ENCODE measurements at regions not wholly inside any gene's neighbourhood (a gene's known extent, or its start where the extent isn't known, plus 50 kb on each side); places are given as distances from the start of the nearest gene placed in this dataset.
"Not testable (repeated sequence)": the region's sequence is repeated elsewhere in the genome, so short reads cannot be mapped to it uniquely, and the experiment has no call there.

DNA sequence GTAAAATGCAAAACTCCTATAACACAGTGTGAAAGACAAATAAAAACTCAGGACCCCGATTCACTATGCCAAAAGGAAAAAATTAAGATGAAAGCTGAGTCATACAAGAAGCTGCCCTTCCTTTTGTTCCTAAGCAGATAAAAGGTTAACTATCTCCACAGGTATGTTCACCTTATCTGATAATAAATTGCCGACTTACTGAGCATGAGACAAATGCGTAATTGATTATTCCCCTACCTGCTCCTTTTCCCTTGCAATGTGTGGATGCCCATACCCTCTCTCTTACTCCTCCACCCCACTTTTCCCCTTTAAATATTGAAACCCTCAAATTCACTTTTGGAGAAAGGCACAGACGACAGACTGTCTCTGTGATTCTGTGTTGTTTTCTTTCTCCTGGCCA is 148.6 kb upstream of the TMEM260 start:
- TF ChIP-seq, protein P1, sequence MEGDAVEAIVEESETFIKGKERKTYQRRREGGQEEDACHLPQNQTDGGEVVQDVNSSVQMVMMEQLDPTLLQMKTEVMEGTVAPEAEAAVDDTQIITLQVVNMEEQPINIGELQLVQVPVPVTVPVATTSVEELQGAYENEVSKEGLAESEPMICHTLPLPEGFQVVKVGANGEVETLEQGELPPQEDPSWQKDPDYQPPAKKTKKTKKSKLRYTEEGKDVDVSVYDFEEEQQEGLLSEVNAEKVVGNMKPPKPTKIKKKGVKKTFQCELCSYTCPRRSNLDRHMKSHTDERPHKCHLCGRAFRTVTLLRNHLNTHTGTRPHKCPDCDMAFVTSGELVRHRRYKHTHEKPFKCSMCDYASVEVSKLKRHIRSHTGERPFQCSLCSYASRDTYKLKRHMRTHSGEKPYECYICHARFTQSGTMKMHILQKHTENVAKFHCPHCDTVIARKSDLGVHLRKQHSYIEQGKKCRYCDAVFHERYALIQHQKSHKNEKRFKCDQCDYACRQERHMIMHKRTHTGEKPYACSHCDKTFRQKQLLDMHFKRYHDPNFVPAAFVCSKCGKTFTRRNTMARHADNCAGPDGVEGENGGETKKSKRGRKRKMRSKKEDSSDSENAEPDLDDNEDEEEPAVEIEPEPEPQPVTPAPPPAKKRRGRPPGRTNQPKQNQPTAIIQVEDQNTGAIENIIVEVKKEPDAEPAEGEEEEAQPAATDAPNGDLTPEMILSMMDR (IDR thresholded peaks at IDR 0.05; ENCODE audit: borderline replicate concordance, extremely low read depth, insufficient read depth) = no peak

DNA sequence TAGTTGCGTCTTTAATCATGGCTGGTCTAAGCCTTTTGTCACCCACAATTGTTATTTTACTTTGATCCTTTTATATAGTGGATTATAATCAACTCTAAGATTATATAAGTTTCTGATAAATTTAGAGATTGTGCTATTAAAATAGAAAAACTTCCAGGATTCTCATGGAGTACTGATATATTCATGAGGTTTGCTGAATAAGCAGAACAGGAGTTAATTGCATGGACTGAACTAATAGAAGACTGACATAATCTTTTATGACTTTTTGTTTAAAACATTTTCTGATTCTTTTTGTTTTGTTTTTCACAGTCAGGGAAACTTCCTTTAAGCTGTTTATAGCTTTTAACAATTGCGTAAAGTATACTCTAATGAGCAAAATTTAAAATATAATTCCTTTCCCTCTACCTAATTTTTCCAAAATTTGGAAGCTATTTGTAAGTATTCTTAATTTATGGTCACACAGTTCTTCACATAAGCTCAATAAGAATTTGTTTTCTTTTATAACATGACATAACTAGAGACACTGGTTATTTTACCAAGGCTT is 129.9 kb upstream of the TMEM260 start:
- intact Hi-C loops (cut with DNase I) = no loop called here
- H3K4me1 ChIP-seq (ENCODE audit: control insufficient read depth in 2 of 3, insufficient read depth in 2 of 3, low read depth in 1 of 3, low read length in 3 of 3) = no peaks in the 10 kb centered on the region
- no peak overlapping the region for H3K27ac ChIP-seq (ENCODE audit: low read depth in 2 of 2, low read length in 2 of 2)
- no peaks in the 10 kb centered on the region for H3K9me3 ChIP-seq (ENCODE audit: control insufficient read depth in 2 of 3, insufficient read depth in 1 of 3, low read length in 3 of 3)
- H3K4me3 ChIP-seq (ENCODE audit: low read length in 3 of 3) = no peak overlapping the region
- no peak for DNase-seq
- no peak overlapping the region for H3K9ac ChIP-seq (ENCODE audit: low read length in 3 of 3)
- no peak for FAIRE-seq
- TF ChIP-seq, protein P1 (IDR thresholded peaks at IDR 0.05; ENCODE audit: borderline replicate concordance, extremely low read depth, insufficient read depth) = no peak
- H3K36me3 ChIP-seq (ENCODE audit: control insufficient read depth in 2 of 3, insufficient read depth in 3 of 3, low read length in 3 of 3) = no peaks in the 10 kb centered on the region
- H3K27me3 ChIP-seq (ENCODE audit: control insufficient read depth, insufficient read depth, low read length) = no peaks in the 10 kb centered on the region

More for the DNA sequence above, 148.6 kb upstream of the TMEM260 start:
- Histone ChIP-seq H3K27me3 (ENCODE audit: control insufficient read depth, insufficient read depth, low read length) (no peaks in the 10 kb centered on the region), H3K4me3 (ENCODE audit: low read length in 3 of 3) (no peak overlapping the region), H3K27ac (ENCODE audit: low read depth in 2 of 2, low read length in 2 of 2) (no peak overlapping the region), H3K4me1 (ENCODE audit: control insufficient read depth in 2 of 3, insufficient read depth in 2 of 3, low read depth in 1 of 3, low read length in 3 of 3) (no peaks in the 10 kb centered on the region), H3K36me3 (ENCODE audit: control insufficient read depth in 2 of 3, insufficient read depth in 3 of 3, low read length in 3 of 3) (no peaks in the 10 kb centered on the region), H3K9me3 (ENCODE audit: control insufficient read depth in 2 of 3, insufficient read depth in 1 of 3, low read length in 3 of 3) (no peaks in the 10 kb centered on the region), H3K9ac (ENCODE audit: low read length in 3 of 3) (no peak overlapping the region)
- FAIRE-seq (no peak), DNase-seq (no peak)
- intact Hi-C loops (cut with DNase I) = no loop called here

DNA sequence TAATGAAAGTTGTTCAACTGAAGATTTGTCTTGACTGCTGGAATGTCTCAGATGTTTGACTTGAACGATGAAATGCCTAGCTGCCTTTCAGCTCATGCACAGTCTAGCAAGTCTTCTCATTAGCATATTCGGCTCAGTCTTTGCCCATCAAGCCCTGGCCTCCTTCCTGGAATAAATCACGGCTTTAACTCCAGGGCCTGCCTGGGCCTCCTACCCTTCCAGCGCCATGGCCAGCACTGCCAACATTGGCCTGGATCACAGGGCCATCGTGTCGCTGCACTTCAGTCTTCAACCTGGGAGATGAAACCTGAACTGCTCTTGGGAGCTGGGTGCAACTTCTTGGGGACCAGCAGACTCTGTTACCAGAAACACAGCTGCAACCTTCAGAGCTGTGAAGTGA is 126.7 kb upstream of the TMEM260 start:
- H3K36me3 ChIP-seq (ENCODE audit: control insufficient read depth in 2 of 3, insufficient read depth in 3 of 3, low read length in 3 of 3) = no peaks in the 10 kb centered on the region
- TF ChIP-seq, protein P1 (IDR thresholded peaks at IDR 0.05; ENCODE audit: borderline replicate concordance, extremely low read depth, insufficient read depth) = no peak
- intact Hi-C loops (cut with DNase I) = no loop called here

DNA sequence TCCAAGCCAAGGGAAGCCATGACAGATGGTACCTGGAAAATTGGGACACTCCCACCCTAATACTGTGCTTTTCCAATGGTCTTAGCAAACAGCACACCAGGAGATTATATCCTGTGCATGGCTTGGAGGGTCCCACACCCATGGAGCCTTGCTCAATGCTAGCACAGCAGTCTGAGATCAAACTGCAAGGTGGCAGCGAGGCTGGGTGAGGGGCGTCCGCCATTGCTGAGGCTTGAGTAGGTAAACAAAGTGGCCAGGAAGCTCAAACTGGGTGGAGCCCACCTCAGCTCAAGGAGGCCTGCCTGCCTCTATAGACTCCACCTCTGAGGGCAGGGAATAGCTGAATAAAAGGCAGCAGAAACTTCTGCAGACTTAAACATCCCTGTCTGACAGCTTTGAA is 124.9 kb upstream of the TMEM260 start:
- H3K9me3 ChIP-seq (ENCODE audit: control insufficient read depth in 2 of 3, insufficient read depth in 1 of 3, low read length in 3 of 3); H3K27me3 ChIP-seq (ENCODE audit: control insufficient read depth, insufficient read depth, low read length); H3K27ac ChIP-seq (ENCODE audit: low read depth in 2 of 2, low read length in 2 of 2); H3K4me3 ChIP-seq (ENCODE audit: low read length in 3 of 3); DNase-seq; intact Hi-C loops (cut with DNase I); H3K4me1 ChIP-seq (ENCODE audit: control insufficient read depth in 2 of 3, insufficient read depth in 2 of 3, low read depth in 1 of 3, low read length in 3 of 3); H3K36me3 ChIP-seq (ENCODE audit: control insufficient read depth in 2 of 3, insufficient read depth in 3 of 3, low read length in 3 of 3); FAIRE-seq; H3K9ac ChIP-seq (ENCODE audit: low read length in 3 of 3): not testable (repeated sequence)

More for the DNA sequence above, 126.7 kb upstream of the TMEM260 start:
- no peaks in the 10 kb centered on the region for H3K4me1 ChIP-seq (ENCODE audit: control insufficient read depth in 2 of 3, insufficient read depth in 2 of 3, low read depth in 1 of 3, low read length in 3 of 3)
- H3K27me3 ChIP-seq (ENCODE audit: control insufficient read depth, insufficient read depth, low read length) = no peaks in the 10 kb centered on the region
- H3K9ac ChIP-seq (ENCODE audit: low read length in 3 of 3) = no peak overlapping the region
- no peak overlapping the region for H3K27ac ChIP-seq (ENCODE audit: low read depth in 2 of 2, low read length in 2 of 2)
- FAIRE-seq (no peak), DNase-seq (peak in 2 of 5 donors; percentile 4 to 7)
- H3K9me3 ChIP-seq (ENCODE audit: control insufficient read depth in 2 of 3, insufficient read depth in 1 of 3, low read length in 3 of 3) = no peaks in the 10 kb centered on the region
- H3K4me3 ChIP-seq (ENCODE audit: low read length in 3 of 3) = no peak overlapping the region
